HEK293T (cell line): ENCODE measurements at regions not wholly inside any gene's neighbourhood (a gene's known extent, or its start where the extent isn't known, plus 50 kb on each side); places are given as distances from the start of the nearest gene placed in this dataset.

Experiments used
- CTCF ChIA-PET: fragments of 350-600 bp; formaldehyde crosslinking; extraction: SDS; loops from one replicate; lab custom pipeline; 2021; ENCODE audit warnings: antibody characterized with exemption, inconsistent platforms; lab: Yijun Ruan, JAX
- POLR2A ChIA-PET: fragments of 350-600 bp; formaldehyde crosslinking; extraction: SDS; loops from one replicate; lab custom pipeline; 2020; ENCODE audit warnings: antibody characterized with exemption, inconsistent platforms; lab: Yijun Ruan, JAX
- DNase-seq: peaks from one replicate; pipeline ENCODE4 v3.0.0; 2012; ENCODE audit warnings: mixed read lengths; ENCODE audit errors: extremely low spot score
- ARNT ChIP-seq: fragments of 450-650 bp; IDR thresholded peaks from 2 replicates; pipeline ENCODE4 v1.6.1; 2017; ENCODE audit warnings: mild to moderate bottlenecking
- BHLHE40 ChIP-seq: fragments of 450-650 bp; IDR thresholded peaks from 2 replicates; pipeline ENCODE4 v1.6.1; 2016; ENCODE audit warnings: mild to moderate bottlenecking, moderate library complexity, borderline replicate concordance
- CTBP1 ChIP-seq: fragments of 450-650 bp; IDR thresholded peaks from 2 replicates; pipeline ENCODE4 v1.6.1; 2016; ENCODE audit warnings: borderline replicate concordance
- ELF4 ChIP-seq: fragments of 450-650 bp; IDR thresholded peaks from 2 replicates; pipeline ENCODE4 v1.6.1; 2017; ENCODE audit warnings: antibody characterized with exemption
- FOXA1 ChIP-seq: fragments of 450-650 bp; IDR thresholded peaks from 2 replicates; pipeline ENCODE4 v1.6.1; 2016; ENCODE audit warnings: mild to moderate bottlenecking
- FOXK2 ChIP-seq: fragments of 450-650 bp; IDR thresholded peaks from 2 replicates; pipeline ENCODE4 v1.6.1; 2016; ENCODE audit warnings: mild to moderate bottlenecking
- FOXM1 ChIP-seq: fragments of 450-650 bp; IDR thresholded peaks from 2 replicates; pipeline ENCODE4 v1.6.1; 2017; ENCODE audit warnings: mild to moderate bottlenecking, borderline replicate concordance
- HDGF ChIP-seq: fragments of 450-650 bp; IDR thresholded peaks from 2 replicates; pipeline ENCODE4 v1.6.1; 2017; ENCODE audit warnings: antibody characterized with exemption, borderline replicate concordance
- L3MBTL2 ChIP-seq: fragments of 450-650 bp; conservative IDR thresholded peaks from 2 replicates; pipeline ENCODE4 v1.6.1; 2016; ENCODE audit warnings: mild to moderate bottlenecking
- LEF1 ChIP-seq: fragments of 450-650 bp; IDR thresholded peaks from 2 replicates; pipeline ENCODE4 v1.6.1; 2017; ENCODE audit warnings: mild to moderate bottlenecking, borderline replicate concordance
- NFRKB ChIP-seq: fragments of 450-650 bp; IDR thresholded peaks from 2 replicates; pipeline ENCODE4 v1.6.1; 2016; ENCODE audit warnings: mild to moderate bottlenecking, moderate library complexity
- SP1 ChIP-seq: fragments of 450-650 bp; IDR thresholded peaks from 2 replicates; pipeline ENCODE4 v1.6.1; 2017
- SUZ12 ChIP-seq: fragments of 450-650 bp; IDR thresholded peaks from 2 replicates; pipeline ENCODE4 v1.6.1; 2016; ENCODE audit warnings: mild to moderate bottlenecking
- TARDBP ChIP-seq: fragments of 450-650 bp; IDR thresholded peaks from 2 replicates; pipeline ENCODE4 v1.6.1; 2016
- ZNF384 ChIP-seq: fragments of 450-650 bp; IDR thresholded peaks from 2 replicates; pipeline ENCODE4 v1.6.1; 2016
- TF ChIP-seq, protein P1 (sequence below): fragments of 450-650 bp; IDR thresholded peaks from 2 replicates; pipeline ENCODE4 v1.6.1; 2016

GRCh38 chr7:19373334-19373733 is 228.1 kb upstream of the FERD3L start:
- CTCF ChIA-PET: no interaction called here
- DNase-seq: no peak
- no peak for TF ChIP-seq SP1
- TF ChIP-seq LEF1: no peak
- TF ChIP-seq, protein P1, sequence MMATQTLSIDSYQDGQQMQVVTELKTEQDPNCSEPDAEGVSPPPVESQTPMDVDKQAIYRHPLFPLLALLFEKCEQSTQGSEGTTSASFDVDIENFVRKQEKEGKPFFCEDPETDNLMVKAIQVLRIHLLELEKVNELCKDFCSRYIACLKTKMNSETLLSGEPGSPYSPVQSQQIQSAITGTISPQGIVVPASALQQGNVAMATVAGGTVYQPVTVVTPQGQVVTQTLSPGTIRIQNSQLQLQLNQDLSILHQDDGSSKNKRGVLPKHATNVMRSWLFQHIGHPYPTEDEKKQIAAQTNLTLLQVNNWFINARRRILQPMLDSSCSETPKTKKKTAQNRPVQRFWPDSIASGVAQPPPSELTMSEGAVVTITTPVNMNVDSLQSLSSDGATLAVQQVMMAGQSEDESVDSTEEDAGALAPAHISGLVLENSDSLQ: no peak
- TF ChIP-seq BHLHE40: no peak
- TF ChIP-seq ZNF384: no peak
- no peak for TF ChIP-seq FOXM1
- no peak for TF ChIP-seq NFRKB
- no peak for TF ChIP-seq FOXA1
- TF ChIP-seq SUZ12: no peak
- POLR2A ChIA-PET: no interaction called here

- ChIA-PET CTCF (no interaction called here), POLR2A (no interaction called here)
- no peak for DNase-seq
- TF ChIP-seq ELF4: no peak
- no peak for TF ChIP-seq FOXA1
- TF ChIP-seq L3MBTL2: no peak
- no peak for TF ChIP-seq TARDBP
- TF ChIP-seq FOXK2: no peak
- TF ChIP-seq NFRKB: no peak
- TF ChIP-seq LEF1: no peak
- no peak for TF ChIP-seq BHLHE40
- TF ChIP-seq CTBP1: no peak
- TF ChIP-seq HDGF: no peak
- TF ChIP-seq SP1: no peak
- TF ChIP-seq, protein P1: no peak
- TF ChIP-seq FOXM1: no peak
- no peak for TF ChIP-seq SUZ12
- TF ChIP-seq ARNT: no peak
- TF ChIP-seq ZNF384: no peak
Observed at GRCh38 chr7:19369806-19370205, 224.6 kb upstream of the FERD3L start.

- ChIA-PET POLR2A (no interaction called here), CTCF (no interaction called here)
- TF ChIP-seq FOXA1: no peak
- TF ChIP-seq ZNF384: no peak
- no peak for TF ChIP-seq L3MBTL2
- no peak for TF ChIP-seq SP1
- no peak for TF ChIP-seq TARDBP
- TF ChIP-seq ARNT: no peak
- TF ChIP-seq CTBP1: no peak
- TF ChIP-seq NFRKB: no peak
- TF ChIP-seq SUZ12: no peak
- TF ChIP-seq, protein P1: no peak
- TF ChIP-seq ELF4: no peak
- no peak for TF ChIP-seq BHLHE40
- no peak for TF ChIP-seq LEF1
- no peak for DNase-seq
Observed at GRCh38 chr7:19369182-19369581, 224.0 kb upstream of the FERD3L start.

DNA sequence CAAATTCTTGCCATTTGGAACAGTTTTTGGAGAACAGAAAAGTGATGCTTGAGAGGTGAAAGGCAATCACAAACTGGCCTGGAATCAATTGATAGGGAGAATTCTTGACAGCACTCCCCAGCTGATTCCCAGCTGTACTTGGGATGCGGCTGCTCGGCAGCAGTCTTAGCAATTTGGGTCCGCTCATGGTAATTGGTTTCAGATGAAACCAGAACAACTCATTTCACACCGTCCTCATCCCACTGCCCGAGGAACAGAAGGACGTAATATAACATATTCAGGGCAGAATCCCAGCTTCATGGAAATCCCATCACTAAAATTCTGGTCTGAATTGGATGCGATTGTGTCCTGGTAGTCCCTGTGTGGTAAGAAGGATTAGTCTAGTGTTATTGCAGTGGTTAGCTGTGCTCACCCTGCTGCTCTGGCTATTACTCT is 223.3 kb upstream of the FERD3L start:
- no peak for DNase-seq
- CTCF ChIA-PET: no interaction called here
- POLR2A ChIA-PET: no interaction called here
- TF ChIP-seq FOXK2: no peak
- TF ChIP-seq ZNF384: no peak
- no peak for TF ChIP-seq ELF4
- no peak for TF ChIP-seq FOXA1

- DNase-seq: no peak
- TF ChIP-seq FOXA1 (no peak), BHLHE40 (no peak), ELF4 (no peak), L3MBTL2 (no peak), SP1 (no peak), FOXK2 (no peak), LEF1 (no peak), TARDBP (no peak), NFRKB (no peak), CTBP1 (no peak), SUZ12 (no peak), FOXM1 (no peak), HDGF (no peak), ZNF384 (no peak), ARNT (no peak)
- TF ChIP-seq, protein P1: no peak
- POLR2A ChIA-PET: no interaction called here
- CTCF ChIA-PET: no interaction called here
Observed at GRCh38 chr7:19364950-19365349, 219.7 kb upstream of the FERD3L start.

GRCh38 chr7:19362099-19362498 is 216.9 kb upstream of the FERD3L start:
- TF ChIP-seq FOXK2: no peak
- TF ChIP-seq L3MBTL2: no peak
- TF ChIP-seq ARNT: no peak
- TF ChIP-seq ELF4: no peak
- ChIA-PET POLR2A (no interaction called here), CTCF (no interaction called here)
- DNase-seq: no peak

- no peak for TF ChIP-seq ELF4
- TF ChIP-seq TARDBP: no peak
- no peak for TF ChIP-seq BHLHE40
- TF ChIP-seq ZNF384: no peak
- no peak for TF ChIP-seq SP1
- TF ChIP-seq SUZ12: no peak
- no peak for TF ChIP-seq CTBP1
- TF ChIP-seq FOXK2: no peak
- TF ChIP-seq LEF1: no peak
- TF ChIP-seq ARNT: no peak
- TF ChIP-seq L3MBTL2: no peak
- TF ChIP-seq NFRKB: no peak
- ChIA-PET CTCF (interaction anchor here (0.6 kb wide), 1 partner anchor 194 kb away, joined by 3 read pairs; no protein-coding TSS in a partner anchor), POLR2A (no interaction called here)
- DNase-seq: no peak
Observed at GRCh38 chr7:19353180-19353579, 208.0 kb upstream of the FERD3L start.
